ENCODE measurements at regions not wholly inside any gene's neighbourhood (a gene's known extent, or its start where the extent isn't known, plus 50 kb on each side); places are given as distances from the start of the nearest gene placed in this dataset.

GRCh38 chr5:8773046-8773615 lies 772.7 kb downstream of the SEMA5A start:
- CTCF ChIA-PET (ENCODE audit: partially characterized antibody): no interaction called here
- no peaks in the 10 kb centered on the region for H3K27me3 ChIP-seq (ENCODE audit: insufficient read depth, low read length)
- Mint-ChIP-seq H3K27me3 (no peaks in the 10 kb centered on the region), H3K4me3 (no peak overlapping the region), H3K9me3 (peaks cover 0 to 15% (median 3%) of the 10 kb centered on the region in 8 donors), H3K4me1 (no peaks in the 10 kb centered on the region), H3K27ac (no peak overlapping the region), H3K36me3 (no peaks in the 10 kb centered on the region)
- POLR2A ChIA-PET (ENCODE audit: partially characterized antibody): no interaction called here
- intact Hi-C loops (cut with micrococcal nuclease): no loop called here
- H3K27ac ChIP-seq (ENCODE audit: low read depth, low read length): no peak overlapping the region
- no peaks in the 10 kb centered on the region for H3K36me3 ChIP-seq (ENCODE audit: insufficient read depth, low read length)
- DNase-seq: no peak
- no peaks in the 10 kb centered on the region for H3K4me1 ChIP-seq (ENCODE audit: insufficient read depth, low read length)
- H3K4me3 ChIP-seq (ENCODE audit: low read length in 2 of 2): no peak overlapping the region
- H3K9me3 ChIP-seq (ENCODE audit: control insufficient read depth in 1 of 2, low read length in 2 of 2): no peaks in the 10 kb centered on the region

GRCh38 chr5:8784692-8785091 lies 761.2 kb downstream of the SEMA5A start:
- DNase-seq: no peak
- Histone ChIP-seq H3K27ac (ENCODE audit: low read depth, low read length) (no peak overlapping the region), H3K9me3 (ENCODE audit: control insufficient read depth in 1 of 2, low read length in 2 of 2) (no peaks in the 10 kb centered on the region), H3K4me3 (ENCODE audit: low read length in 2 of 2) (no peak overlapping the region), H3K27me3 (ENCODE audit: insufficient read depth, low read length) (no peaks in the 10 kb centered on the region), H3K36me3 (ENCODE audit: insufficient read depth, low read length) (no peaks in the 10 kb centered on the region), H3K4me1 (ENCODE audit: insufficient read depth, low read length) (no peaks in the 10 kb centered on the region)
- Mint-ChIP-seq H3K4me3 (no peak overlapping the region), H3K36me3 (no peaks in the 10 kb centered on the region), H3K27ac (no peak overlapping the region), H3K27me3 (no peaks in the 10 kb centered on the region), H3K9me3 (peaks cover 4 to 30% (median 13%) of the 10 kb centered on the region in 8 donors), H3K4me1 (no peaks in the 10 kb centered on the region)
- ChIA-PET CTCF (ENCODE audit: partially characterized antibody) (no interaction called here), POLR2A (ENCODE audit: partially characterized antibody) (no interaction called here)
- intact Hi-C loops (cut with micrococcal nuclease): no loop called here

GRCh38 chr5:8788246-8788645 lies 757.6 kb downstream of the SEMA5A start:
- H3K36me3 Mint-ChIP-seq: no peaks in the 10 kb centered on the region
- H3K27me3 Mint-ChIP-seq: no peaks in the 10 kb centered on the region
- Histone ChIP-seq H3K36me3 (ENCODE audit: insufficient read depth, low read length) (no peaks in the 10 kb centered on the region), H3K4me3 (ENCODE audit: low read length in 2 of 2) (no peak overlapping the region), H3K9me3 (ENCODE audit: control insufficient read depth in 1 of 2, low read length in 2 of 2) (no peaks in the 10 kb centered on the region), H3K4me1 (ENCODE audit: insufficient read depth, low read length) (no peaks in the 10 kb centered on the region), H3K27me3 (ENCODE audit: insufficient read depth, low read length) (no peaks in the 10 kb centered on the region), H3K27ac (ENCODE audit: low read depth, low read length) (no peak overlapping the region)
- intact Hi-C loops (cut with micrococcal nuclease): no loop called here
- no peak for DNase-seq
- H3K9me3 Mint-ChIP-seq: peaks cover 3 to 31% (median 18%) of the 10 kb centered on the region in 8 donors
- ChIA-PET CTCF (ENCODE audit: partially characterized antibody) (no interaction called here), POLR2A (ENCODE audit: partially characterized antibody) (no interaction called here)
- no peaks in the 10 kb centered on the region for H3K4me1 Mint-ChIP-seq
- no peak overlapping the region for H3K27ac Mint-ChIP-seq
- H3K4me3 Mint-ChIP-seq: no peak overlapping the region

GRCh38 chr5:8805653-8806052 lies 740.2 kb downstream of the SEMA5A start:
- Histone ChIP-seq H3K27ac (ENCODE audit: low read depth, low read length) (no peak overlapping the region), H3K4me3 (ENCODE audit: low read length in 2 of 2) (no peak overlapping the region), H3K27me3 (ENCODE audit: insufficient read depth, low read length) (no peaks in the 10 kb centered on the region), H3K4me1 (ENCODE audit: insufficient read depth, low read length) (no peaks in the 10 kb centered on the region), H3K9me3 (ENCODE audit: control insufficient read depth in 1 of 2, low read length in 2 of 2) (no peaks in the 10 kb centered on the region), H3K36me3 (ENCODE audit: insufficient read depth, low read length) (no peaks in the 10 kb centered on the region)
- ChIA-PET CTCF (ENCODE audit: partially characterized antibody) (no interaction called here), POLR2A (ENCODE audit: partially characterized antibody) (no interaction called here)
- Mint-ChIP-seq H3K27ac (no peak overlapping the region), H3K4me1 (no peaks in the 10 kb centered on the region), H3K4me3 (no peak overlapping the region), H3K27me3 (no peaks in the 10 kb centered on the region), H3K36me3 (no peaks in the 10 kb centered on the region), H3K9me3 (peaks cover 4 to 47% (median 18%) of the 10 kb centered on the region in 8 donors)
- intact Hi-C loops (cut with micrococcal nuclease): no loop called here
- no peak for DNase-seq

DNA sequence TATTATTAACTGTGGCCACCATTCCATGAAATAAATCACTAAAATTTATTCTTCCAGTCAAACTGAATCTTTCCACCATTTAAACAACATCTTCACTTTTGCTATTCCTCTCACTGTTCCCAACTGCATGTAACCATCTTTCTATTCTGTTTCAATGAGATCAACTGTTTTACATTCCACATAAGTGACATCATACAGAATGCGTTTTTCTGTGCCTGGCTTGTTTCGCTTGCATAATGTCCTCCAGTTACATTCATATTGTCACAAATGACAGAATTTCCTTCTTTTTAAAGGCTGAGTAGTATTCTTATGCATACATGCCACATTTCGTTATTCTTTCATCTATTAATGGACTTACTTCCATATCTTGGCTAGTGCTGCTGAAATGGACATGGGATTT lies 738.2 kb downstream of the SEMA5A start:
- Histone ChIP-seq H3K27me3 (ENCODE audit: insufficient read depth, low read length) (no peaks in the 10 kb centered on the region), H3K27ac (ENCODE audit: low read depth, low read length) (no peak overlapping the region), H3K36me3 (ENCODE audit: insufficient read depth, low read length) (no peaks in the 10 kb centered on the region), H3K4me1 (ENCODE audit: insufficient read depth, low read length) (no peaks in the 10 kb centered on the region), H3K4me3 (ENCODE audit: low read length in 2 of 2) (no peak overlapping the region), H3K9me3 (ENCODE audit: control insufficient read depth in 1 of 2, low read length in 2 of 2) (no peaks in the 10 kb centered on the region)
- POLR2A ChIA-PET (ENCODE audit: partially characterized antibody): no interaction called here
- CTCF ChIA-PET (ENCODE audit: partially characterized antibody): no interaction called here
- Mint-ChIP-seq H3K4me1 (no peaks in the 10 kb centered on the region), H3K9me3 (peaks cover 4 to 51% (median 16%) of the 10 kb centered on the region in 8 donors), H3K27me3 (no peaks in the 10 kb centered on the region), H3K4me3 (no peak overlapping the region), H3K36me3 (no peaks in the 10 kb centered on the region), H3K27ac (no peak overlapping the region)
- intact Hi-C loops (cut with micrococcal nuclease): no loop called here
- DNase-seq: no peak

DNA sequence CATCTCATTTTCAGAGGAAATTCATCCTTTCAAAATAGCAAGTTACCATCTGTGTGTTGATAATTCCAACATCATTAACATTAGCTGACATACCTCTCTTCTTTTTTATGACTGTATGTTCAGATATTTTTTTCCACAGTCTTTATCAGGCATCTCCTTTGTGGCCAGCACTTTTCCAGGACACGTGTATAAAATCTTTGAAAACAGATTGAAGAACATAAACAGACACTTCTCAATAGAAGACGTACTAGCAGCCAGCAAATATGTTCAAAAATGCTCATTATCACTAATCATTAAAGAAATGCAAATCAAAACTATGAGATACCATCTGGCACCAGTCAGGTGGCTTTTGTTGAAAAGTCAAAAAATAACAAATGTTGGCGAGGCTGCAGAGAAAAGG lies 734.3 kb downstream of the SEMA5A start:
- Mint-ChIP-seq H3K4me1 (no peaks in the 10 kb centered on the region), H3K27me3 (no peaks in the 10 kb centered on the region), H3K27ac (no peak overlapping the region), H3K4me3 (no peak overlapping the region), H3K36me3 (no peaks in the 10 kb centered on the region), H3K9me3 (peaks cover 3 to 36% (median 20%) of the 10 kb centered on the region in 8 donors)
- Histone ChIP-seq H3K36me3 (ENCODE audit: insufficient read depth, low read length) (no peaks in the 10 kb centered on the region), H3K9me3 (ENCODE audit: control insufficient read depth in 1 of 2, low read length in 2 of 2) (no peaks in the 10 kb centered on the region), H3K4me3 (ENCODE audit: low read length in 2 of 2) (no peak overlapping the region), H3K27ac (ENCODE audit: low read depth, low read length) (no peak overlapping the region), H3K4me1 (ENCODE audit: insufficient read depth, low read length) (no peaks in the 10 kb centered on the region), H3K27me3 (ENCODE audit: insufficient read depth, low read length) (no peaks in the 10 kb centered on the region)
- no peak for DNase-seq
- CTCF ChIA-PET (ENCODE audit: partially characterized antibody): no interaction called here
- intact Hi-C loops (cut with micrococcal nuclease): no loop called here
- POLR2A ChIA-PET (ENCODE audit: partially characterized antibody): no interaction called here

DNA sequence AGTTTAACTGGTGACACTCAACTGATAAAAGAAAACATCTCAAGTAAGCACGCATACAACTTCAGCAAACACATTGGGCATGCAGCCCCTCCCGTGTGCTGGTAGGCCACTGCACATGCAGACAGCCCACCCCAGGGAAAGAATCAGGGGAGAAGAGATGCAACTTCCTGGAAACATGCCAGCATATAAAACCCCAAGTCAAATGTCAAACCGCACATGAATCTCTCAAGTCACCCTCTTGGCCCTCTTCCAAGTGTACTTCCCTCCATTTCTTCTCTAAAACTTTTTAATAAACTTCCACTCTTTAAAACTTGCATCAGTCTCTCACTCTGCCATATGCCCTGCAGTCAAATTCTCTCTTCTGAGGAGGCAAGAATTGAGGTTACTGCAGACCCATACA lies 732.7 kb downstream of the SEMA5A start:
- Histone ChIP-seq H3K27me3 (ENCODE audit: insufficient read depth, low read length) (no peaks in the 10 kb centered on the region), H3K27ac (ENCODE audit: low read depth, low read length) (no peak overlapping the region), H3K36me3 (ENCODE audit: insufficient read depth, low read length) (no peaks in the 10 kb centered on the region), H3K4me1 (ENCODE audit: insufficient read depth, low read length) (no peaks in the 10 kb centered on the region), H3K4me3 (ENCODE audit: low read length in 2 of 2) (no peak overlapping the region), H3K9me3 (ENCODE audit: control insufficient read depth in 1 of 2, low read length in 2 of 2) (no peaks in the 10 kb centered on the region)
- DNase-seq: no peak
- Mint-ChIP-seq H3K9me3 (peaks cover 2 to 35% (median 20%) of the 10 kb centered on the region in 8 donors), H3K4me1 (no peaks in the 10 kb centered on the region), H3K36me3 (no peaks in the 10 kb centered on the region), H3K27me3 (no peaks in the 10 kb centered on the region), H3K4me3 (no peak overlapping the region), H3K27ac (no peak overlapping the region)
- POLR2A ChIA-PET (ENCODE audit: partially characterized antibody): no interaction called here
- intact Hi-C loops (cut with micrococcal nuclease): no loop called here
- CTCF ChIA-PET (ENCODE audit: partially characterized antibody): no interaction called here

DNA sequence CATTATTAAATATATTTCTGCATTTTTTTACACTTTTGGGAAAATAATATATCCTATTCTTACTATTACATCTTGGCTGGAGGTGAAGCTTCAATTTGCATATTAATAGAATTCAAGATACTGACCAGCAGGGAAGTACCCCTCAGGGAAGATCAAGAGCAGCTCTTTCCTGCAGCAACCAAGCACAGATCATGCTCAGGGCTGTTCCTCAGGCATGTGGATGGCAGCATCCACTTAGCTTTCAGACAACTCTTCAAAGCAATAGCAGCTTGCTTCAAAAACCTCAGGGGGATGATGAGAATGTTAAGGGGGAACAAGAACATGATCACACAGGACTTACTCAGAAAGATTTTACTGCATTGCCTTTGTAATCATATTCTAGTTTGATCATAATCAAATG lies 731.8 kb downstream of the SEMA5A start:
- H3K36me3 ChIP-seq (ENCODE audit: insufficient read depth, low read length): no peaks in the 10 kb centered on the region
- H3K4me1 Mint-ChIP-seq: no peaks in the 10 kb centered on the region
- no peaks in the 10 kb centered on the region for H3K27me3 ChIP-seq (ENCODE audit: insufficient read depth, low read length)
- intact Hi-C loops (cut with micrococcal nuclease): no loop called here
- H3K4me1 ChIP-seq (ENCODE audit: insufficient read depth, low read length): no peaks in the 10 kb centered on the region
- no peaks in the 10 kb centered on the region for H3K27me3 Mint-ChIP-seq
- no peak overlapping the region for H3K27ac ChIP-seq (ENCODE audit: low read depth, low read length)
- H3K36me3 Mint-ChIP-seq: no peaks in the 10 kb centered on the region
- peaks cover 2 to 35% (median 20%) of the 10 kb centered on the region in 8 donors for H3K9me3 Mint-ChIP-seq
- no peak overlapping the region for H3K27ac Mint-ChIP-seq
- POLR2A ChIA-PET (ENCODE audit: partially characterized antibody): no interaction called here
- no peaks in the 10 kb centered on the region for H3K9me3 ChIP-seq (ENCODE audit: control insufficient read depth in 1 of 2, low read length in 2 of 2)
- CTCF ChIA-PET (ENCODE audit: partially characterized antibody): no interaction called here
- no peak overlapping the region for H3K4me3 Mint-ChIP-seq
- no peak for DNase-seq
- H3K4me3 ChIP-seq (ENCODE audit: low read length in 2 of 2): no peak overlapping the region

All from CD4-positive, alpha-beta memory T cell (primary cell).